Nephron (organoid): ENCODE measurements at regions not wholly inside any gene's neighbourhood (a gene's known extent, or its start where the extent isn't known, plus 50 kb on each side); places are given as distances from the start of the nearest gene placed in this dataset.

Experiments used
- H3K27ac Mint-ChIP-seq, 3 experiments: 2 replicates each; pipeline ENCODE4 v1.8.0; 2020; ENCODE audit warnings: mixed read lengths in 3 of 3, mild to moderate bottlenecking in 2 of 3, moderate library complexity in 1 of 3
- H3K27me3 Mint-ChIP-seq: 2 replicates; pipeline ENCODE4 v1.8.0; 2021; ENCODE audit warnings: low read depth, mild to moderate bottlenecking, moderate library complexity, mixed read lengths
- H3K36me3 Mint-ChIP-seq: 2 replicates; pipeline ENCODE4 v1.8.0; 2020; ENCODE audit warnings: low read depth, mixed read lengths
- H3K4me1 Mint-ChIP-seq: 2 replicates; pipeline ENCODE4 v1.8.0; 2020; ENCODE audit warnings: mixed read lengths
- H3K4me3 Mint-ChIP-seq, 3 experiments: 2 replicates each; pipeline ENCODE4 v1.8.0; 2020; ENCODE audit warnings: mild to moderate bottlenecking in 3 of 3, mixed read lengths in 3 of 3, moderate library complexity in 2 of 3
- H3K9me3 Mint-ChIP-seq: 2 replicates; pipeline ENCODE4 v1.8.0; 2020; ENCODE audit warnings: mixed read lengths
- TF ChIP-seq, protein P1 (sequence below), 3 experiments: fragments of 200-600 bp; sonication (generic); IDR thresholded peaks; one replicate each; pipeline ENCODE4 v1.5.0; 2021; ENCODE audit warnings: antibody characterized with exemption in 3 of 3; ENCODE audit not compliant: unreplicated experiment in 3 of 3

DNA sequence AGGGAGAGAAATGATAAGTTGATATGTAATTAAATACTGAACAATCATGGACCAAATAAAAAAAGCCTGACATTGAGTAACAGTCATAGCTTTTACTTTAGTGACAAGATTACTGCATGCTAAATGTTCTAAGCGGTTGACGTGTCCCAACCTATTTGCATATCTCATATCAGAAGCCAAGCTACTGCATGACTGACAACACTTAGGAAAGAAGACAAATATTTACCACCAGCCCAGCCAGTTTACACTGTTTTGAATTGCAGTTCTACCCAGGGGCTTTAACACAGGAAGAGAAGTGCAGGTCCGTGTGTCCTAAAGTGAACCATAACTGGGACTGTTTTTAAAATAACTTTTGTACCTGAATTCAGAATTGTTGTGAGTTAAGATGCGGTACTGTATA, 219.9 kb downstream of the PRDM9 start:
- no peaks in the 10 kb centered on the region for H3K9me3 Mint-ChIP-seq
- H3K36me3 Mint-ChIP-seq = no peaks in the 10 kb centered on the region
- TF ChIP-seq, protein P1, sequence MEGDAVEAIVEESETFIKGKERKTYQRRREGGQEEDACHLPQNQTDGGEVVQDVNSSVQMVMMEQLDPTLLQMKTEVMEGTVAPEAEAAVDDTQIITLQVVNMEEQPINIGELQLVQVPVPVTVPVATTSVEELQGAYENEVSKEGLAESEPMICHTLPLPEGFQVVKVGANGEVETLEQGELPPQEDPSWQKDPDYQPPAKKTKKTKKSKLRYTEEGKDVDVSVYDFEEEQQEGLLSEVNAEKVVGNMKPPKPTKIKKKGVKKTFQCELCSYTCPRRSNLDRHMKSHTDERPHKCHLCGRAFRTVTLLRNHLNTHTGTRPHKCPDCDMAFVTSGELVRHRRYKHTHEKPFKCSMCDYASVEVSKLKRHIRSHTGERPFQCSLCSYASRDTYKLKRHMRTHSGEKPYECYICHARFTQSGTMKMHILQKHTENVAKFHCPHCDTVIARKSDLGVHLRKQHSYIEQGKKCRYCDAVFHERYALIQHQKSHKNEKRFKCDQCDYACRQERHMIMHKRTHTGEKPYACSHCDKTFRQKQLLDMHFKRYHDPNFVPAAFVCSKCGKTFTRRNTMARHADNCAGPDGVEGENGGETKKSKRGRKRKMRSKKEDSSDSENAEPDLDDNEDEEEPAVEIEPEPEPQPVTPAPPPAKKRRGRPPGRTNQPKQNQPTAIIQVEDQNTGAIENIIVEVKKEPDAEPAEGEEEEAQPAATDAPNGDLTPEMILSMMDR (IDR thresholded peaks at IDR 0.05; ENCODE audit: unreplicated experiment in 3 of 3) = no peak
- H3K27ac Mint-ChIP-seq = no peak overlapping the region
- H3K4me1 Mint-ChIP-seq = no peaks in the 10 kb centered on the region
- no peaks in the 10 kb centered on the region for H3K27me3 Mint-ChIP-seq
- H3K4me3 Mint-ChIP-seq = no peak overlapping the region

DNA sequence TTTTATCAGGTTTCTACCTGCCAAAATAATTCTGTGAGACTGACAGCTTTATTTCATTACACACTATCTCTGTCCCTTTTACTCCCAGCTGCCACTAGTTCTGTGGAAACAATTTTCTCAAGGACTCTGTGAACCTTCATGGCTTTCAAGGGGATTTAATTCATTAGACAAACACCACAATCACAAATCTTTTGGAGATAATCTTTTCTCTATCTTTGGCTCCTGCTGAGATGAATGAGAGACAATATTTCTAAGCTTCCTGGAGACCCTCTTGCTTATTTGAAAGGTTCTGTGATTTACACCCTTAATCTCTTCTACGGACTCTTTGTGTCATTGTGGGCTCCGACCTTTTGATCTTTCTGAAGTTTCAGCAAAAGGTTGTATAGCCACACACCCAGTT, 222.6 kb downstream of the PRDM9 start:
- no peaks in the 10 kb centered on the region for H3K9me3 Mint-ChIP-seq
- TF ChIP-seq, protein P1 (IDR thresholded peaks at IDR 0.05; ENCODE audit: unreplicated experiment in 3 of 3) = no peak
- H3K4me3 Mint-ChIP-seq = no peak overlapping the region
- no peak overlapping the region for H3K27ac Mint-ChIP-seq
- H3K4me1 Mint-ChIP-seq = no peaks in the 10 kb centered on the region
- H3K36me3 Mint-ChIP-seq = no peaks in the 10 kb centered on the region
- no peaks in the 10 kb centered on the region for H3K27me3 Mint-ChIP-seq

DNA sequence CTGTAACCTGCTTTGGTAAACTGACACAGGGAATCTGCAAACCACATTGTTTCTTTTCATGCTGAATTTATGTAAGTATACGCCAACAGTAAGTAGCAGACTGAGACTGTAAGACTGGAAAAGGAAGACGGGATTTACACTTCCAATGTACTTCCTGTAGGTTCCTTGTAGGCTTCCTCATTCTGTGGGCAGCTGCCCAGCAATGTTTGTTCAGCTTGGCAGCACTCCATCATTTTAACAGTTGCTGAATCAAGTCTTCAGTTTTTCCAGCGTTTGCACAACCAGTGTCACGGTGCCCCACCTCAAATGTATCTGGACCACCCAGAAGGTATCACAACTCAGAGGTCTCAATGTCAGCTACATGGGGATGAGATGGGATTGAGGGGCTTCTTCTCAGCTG, 232.6 kb downstream of the PRDM9 start:
- H3K27me3 Mint-ChIP-seq = no peaks in the 10 kb centered on the region
- H3K4me3 Mint-ChIP-seq = no peak overlapping the region
- H3K36me3 Mint-ChIP-seq = no peaks in the 10 kb centered on the region
- TF ChIP-seq, protein P1 (IDR thresholded peaks at IDR 0.05; ENCODE audit: unreplicated experiment in 3 of 3) = no peak
- H3K4me1 Mint-ChIP-seq = no peaks in the 10 kb centered on the region
- no peak overlapping the region for H3K27ac Mint-ChIP-seq
- no peaks in the 10 kb centered on the region for H3K9me3 Mint-ChIP-seq

DNA sequence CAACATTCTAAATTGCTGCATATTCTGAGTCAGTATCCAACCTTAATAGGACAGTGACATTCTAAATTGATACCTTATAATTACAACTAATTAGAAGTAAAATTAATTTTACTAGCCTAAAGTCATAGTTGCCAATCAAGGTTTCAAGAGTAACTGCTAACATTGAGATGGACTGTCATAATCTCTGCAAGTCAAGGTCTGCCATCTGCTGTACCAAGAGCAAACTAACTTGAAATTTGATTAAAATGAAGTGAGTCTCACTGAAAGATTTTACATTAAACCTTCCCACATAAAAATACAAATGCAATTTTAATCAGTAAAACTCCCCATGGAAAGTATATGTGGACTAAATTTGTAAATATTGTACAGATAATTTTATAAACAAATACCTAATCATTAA, 235.3 kb downstream of the PRDM9 start:
- Mint-ChIP-seq H3K4me1 (no peaks in the 10 kb centered on the region), H3K36me3 (no peaks in the 10 kb centered on the region), H3K9me3 (no peaks in the 10 kb centered on the region), H3K4me3 (no peak overlapping the region), H3K27ac (no peak overlapping the region), H3K27me3 (no peaks in the 10 kb centered on the region)
- TF ChIP-seq, protein P1 (IDR thresholded peaks at IDR 0.05; ENCODE audit: unreplicated experiment in 3 of 3) = no peak

DNA sequence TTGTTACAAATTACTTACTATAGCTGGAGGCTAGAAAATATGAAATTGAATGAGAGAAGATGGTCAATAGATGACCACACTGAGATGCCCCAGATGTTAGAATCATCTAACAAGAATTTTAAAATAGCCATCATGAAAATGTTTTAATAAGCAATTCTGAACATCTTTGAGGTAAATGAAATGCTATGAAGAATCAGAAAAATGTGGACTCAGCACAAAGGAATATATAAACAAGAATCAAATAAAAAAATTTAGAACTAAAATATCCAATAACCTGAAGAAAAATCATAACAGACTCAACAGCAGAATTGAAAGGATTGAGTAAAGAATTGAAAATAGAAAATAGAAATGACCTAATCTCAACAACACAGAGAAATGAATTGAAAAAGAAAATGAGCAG, 248.5 kb downstream of the PRDM9 start:
- H3K27ac Mint-ChIP-seq = no peak overlapping the region
- peaks cover 5% of the 10 kb centered on the region for H3K9me3 Mint-ChIP-seq
- H3K27me3 Mint-ChIP-seq = no peaks in the 10 kb centered on the region
- no peaks in the 10 kb centered on the region for H3K4me1 Mint-ChIP-seq
- TF ChIP-seq, protein P1 (IDR thresholded peaks at IDR 0.05; ENCODE audit: unreplicated experiment in 3 of 3) = no peak
- no peaks in the 10 kb centered on the region for H3K36me3 Mint-ChIP-seq
- H3K4me3 Mint-ChIP-seq = no peak overlapping the region

DNA sequence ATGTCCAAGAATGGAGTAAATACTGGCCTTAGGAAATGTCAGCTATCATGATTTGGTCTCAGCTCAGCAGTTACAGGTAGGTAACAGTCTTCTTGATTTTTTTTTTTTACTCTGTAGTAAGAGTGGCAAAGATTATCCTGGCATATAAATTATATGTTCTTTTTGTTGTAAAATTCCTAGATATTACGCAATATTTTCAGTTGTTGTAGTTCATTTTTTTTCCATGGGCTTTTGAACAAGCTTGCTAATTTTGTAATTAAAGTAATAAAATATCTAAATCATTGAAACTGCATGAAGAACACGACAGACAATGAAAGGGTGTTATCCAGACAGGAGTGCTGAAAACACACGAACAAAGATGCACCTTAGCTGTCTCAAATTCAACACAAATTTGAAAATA, 249.4 kb downstream of the PRDM9 start:
- H3K9me3 Mint-ChIP-seq = no peaks in the 10 kb centered on the region
- no peaks in the 10 kb centered on the region for H3K36me3 Mint-ChIP-seq
- no peak overlapping the region for H3K27ac Mint-ChIP-seq
- no peak overlapping the region for H3K4me3 Mint-ChIP-seq
- no peaks in the 10 kb centered on the region for H3K27me3 Mint-ChIP-seq
- no peaks in the 10 kb centered on the region for H3K4me1 Mint-ChIP-seq
- TF ChIP-seq, protein P1 (IDR thresholded peaks at IDR 0.05; ENCODE audit: unreplicated experiment in 3 of 3) = no peak
